ENCODE measurements at regions not wholly inside any gene's neighbourhood (a gene's known extent, or its start where the extent isn't known, plus 50 kb on each side); places are given as distances from the start of the nearest gene placed in this dataset.

DNA sequence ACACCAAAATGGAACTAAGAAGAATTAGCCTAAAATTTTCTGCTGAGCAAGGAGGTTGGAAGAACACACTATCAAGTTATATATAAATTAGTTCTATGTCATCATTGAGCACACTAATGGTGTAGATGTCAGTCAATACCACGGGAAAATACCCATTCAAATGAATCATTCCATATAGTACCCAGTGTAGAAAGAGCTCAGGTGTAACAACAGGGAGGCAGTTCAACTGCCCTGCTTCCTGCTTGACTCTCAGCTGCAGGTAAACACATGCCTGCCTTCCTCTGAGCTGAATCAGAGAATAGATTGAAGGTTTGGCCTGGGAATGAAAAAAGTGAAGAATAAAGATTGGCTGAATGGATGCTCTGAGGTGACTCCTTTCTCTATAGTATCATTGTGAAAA is 1088.0 kb downstream of the AGBL1 start:
- TF ChIP-seq, protein P1, sequence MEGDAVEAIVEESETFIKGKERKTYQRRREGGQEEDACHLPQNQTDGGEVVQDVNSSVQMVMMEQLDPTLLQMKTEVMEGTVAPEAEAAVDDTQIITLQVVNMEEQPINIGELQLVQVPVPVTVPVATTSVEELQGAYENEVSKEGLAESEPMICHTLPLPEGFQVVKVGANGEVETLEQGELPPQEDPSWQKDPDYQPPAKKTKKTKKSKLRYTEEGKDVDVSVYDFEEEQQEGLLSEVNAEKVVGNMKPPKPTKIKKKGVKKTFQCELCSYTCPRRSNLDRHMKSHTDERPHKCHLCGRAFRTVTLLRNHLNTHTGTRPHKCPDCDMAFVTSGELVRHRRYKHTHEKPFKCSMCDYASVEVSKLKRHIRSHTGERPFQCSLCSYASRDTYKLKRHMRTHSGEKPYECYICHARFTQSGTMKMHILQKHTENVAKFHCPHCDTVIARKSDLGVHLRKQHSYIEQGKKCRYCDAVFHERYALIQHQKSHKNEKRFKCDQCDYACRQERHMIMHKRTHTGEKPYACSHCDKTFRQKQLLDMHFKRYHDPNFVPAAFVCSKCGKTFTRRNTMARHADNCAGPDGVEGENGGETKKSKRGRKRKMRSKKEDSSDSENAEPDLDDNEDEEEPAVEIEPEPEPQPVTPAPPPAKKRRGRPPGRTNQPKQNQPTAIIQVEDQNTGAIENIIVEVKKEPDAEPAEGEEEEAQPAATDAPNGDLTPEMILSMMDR (IDR thresholded peaks at IDR 0.05) = no peak
- no peak for TF ChIP-seq POLR2A (IDR thresholded peaks at IDR 0.05)
- no peak for TF ChIP-seq POLR2AphosphoS5 (IDR thresholded peaks at IDR 0.05)
